ENCODE measurements at regions not wholly inside any gene's neighbourhood (a gene's known extent, or its start where the extent isn't known, plus 50 kb on each side); places are given as distances from the start of the nearest gene placed in this dataset.

DNA sequence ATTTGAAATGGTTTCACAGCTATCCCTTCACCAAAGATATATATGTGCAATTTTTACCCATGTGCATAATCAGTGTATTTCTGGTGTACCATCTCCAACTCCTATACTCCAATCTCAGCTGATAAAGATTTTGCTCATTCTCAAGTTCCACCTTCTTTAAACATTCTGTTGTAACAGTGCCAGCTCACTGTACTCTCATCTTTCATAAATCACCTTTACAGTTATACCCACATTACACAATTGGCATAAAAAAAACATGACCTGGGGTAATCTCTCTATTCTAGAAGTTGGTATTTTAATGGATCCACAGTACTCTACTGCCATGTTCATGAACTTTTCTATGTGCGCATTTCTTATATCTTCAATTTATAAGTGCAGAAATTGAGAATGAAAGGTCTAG is 339.9 kb upstream of the DPH6 start:
- no peak for TF ChIP-seq CTCF (conservative IDR thresholded peaks at IDR 0.05)

More for the DNA sequence above, 339.9 kb upstream of the DPH6 start:
- Histone ChIP-seq H3K27me3 (ENCODE audit: insufficient read depth, low read length) (no peaks in the 10 kb centered on the region), H4K20me1 (ENCODE audit: control insufficient read depth, insufficient read depth, insufficient read length) (no peaks in the 10 kb centered on the region), H3T11ph (ENCODE audit: low read length) (no peak overlapping the region), H3K4me1 (ENCODE audit: insufficient read depth, low read length) (no peaks in the 10 kb centered on the region), H4K91ac (ENCODE audit: insufficient read length, low read depth, low read length) (no peak overlapping the region), H2BK12ac (ENCODE audit: insufficient read length, low read depth, low read length) (no peak overlapping the region), H3K56ac (ENCODE audit: insufficient read length, low read depth, low read length) (no peak overlapping the region), H3K23ac (ENCODE audit: insufficient read length, low read depth, low read length) (no peak overlapping the region), H3K9ac (ENCODE audit: extremely low read depth, insufficient read length, low read length) (no peak overlapping the region), H3K4ac (ENCODE audit: low read depth, low read length) (no peak overlapping the region), H2BK15ac (ENCODE audit: low read depth, low read length) (no peak overlapping the region), H3K14ac (ENCODE audit: insufficient read depth, low read length) (no peak overlapping the region), H2BK120ac (ENCODE audit: low read depth, low read length, poor library complexity, severe bottlenecking) (no peak overlapping the region), H3K4me2 (ENCODE audit: insufficient read depth, insufficient read length, low read length) (no peak overlapping the region), H3K79me1 (ENCODE audit: insufficient read depth, low read depth, low read length, poor library complexity, severe bottlenecking) (no peaks in the 10 kb centered on the region), H3K79me2 (ENCODE audit: insufficient read depth, low read length) (no peaks in the 10 kb centered on the region), H2BK5ac (ENCODE audit: insufficient read length, low read length) (no peak overlapping the region), H4K8ac (replicated peaks; ENCODE audit: insufficient read length, low read depth, low read length) (no peak overlapping the region), H3K23me2 (ENCODE audit: insufficient read length, low read depth, low read length, poor library complexity, severe bottlenecking) (no peaks in the 10 kb centered on the region), H4K5ac (ENCODE audit: insufficient read length, low read depth, low read length) (no peak overlapping the region), H2BK20ac (ENCODE audit: low read depth, low read length, poor library complexity, severe bottlenecking) (no peak overlapping the region), H2AFZ (ENCODE audit: low read length) (no peak overlapping the region), H3K9me3 (ENCODE audit: control insufficient read depth, low read depth, low read length) (no peaks in the 10 kb centered on the region), H3K18ac (ENCODE audit: insufficient read length, low read depth, low read length) (no peak overlapping the region), H2AK5ac (ENCODE audit: insufficient read length, low read length) (no peak overlapping the region), H3K27ac (ENCODE audit: insufficient read length, low read depth, low read length) (no peak overlapping the region)
- Mint-ChIP-seq H3K27ac (no peak overlapping the region), H3K36me3 (ENCODE audit: insufficient read depth in 1 of 3, low read depth in 3 of 3) (no peaks in the 10 kb centered on the region), H3K27me3 (ENCODE audit: low read depth) (no peaks in the 10 kb centered on the region), H3K4me3 (no peak overlapping the region), H3K4me1 (no peaks in the 10 kb centered on the region), H3K9me3 (no peaks in the 10 kb centered on the region)
- no peak for DNase-seq
- WGBS (ENCODE audit: extremely low coverage, insufficient read length, low lambda C conversion rate): no CpG with 5 or more reads among the region's 1 CpG

Data from H9 (cell line).